NT2/D1 (cell line): ENCODE measurements at regions not wholly inside any gene's neighbourhood (a gene's known extent, or its start where the extent isn't known, plus 50 kb on each side); places are given as distances from the start of the nearest gene placed in this dataset.

ENCODE experiments used
- YY1 ChIP-seq: IDR thresholded peaks from 2 replicates; pipeline ENCODE4 v1.6.1; 2011; ENCODE audit not compliant: insufficient read length, insufficient read depth
- ZNF274 ChIP-seq: IDR thresholded peaks from 2 replicates; pipeline ENCODE4 v1.6.1; 2011; ENCODE audit warnings: mild to moderate bottlenecking, low read depth, low read length

DNA sequence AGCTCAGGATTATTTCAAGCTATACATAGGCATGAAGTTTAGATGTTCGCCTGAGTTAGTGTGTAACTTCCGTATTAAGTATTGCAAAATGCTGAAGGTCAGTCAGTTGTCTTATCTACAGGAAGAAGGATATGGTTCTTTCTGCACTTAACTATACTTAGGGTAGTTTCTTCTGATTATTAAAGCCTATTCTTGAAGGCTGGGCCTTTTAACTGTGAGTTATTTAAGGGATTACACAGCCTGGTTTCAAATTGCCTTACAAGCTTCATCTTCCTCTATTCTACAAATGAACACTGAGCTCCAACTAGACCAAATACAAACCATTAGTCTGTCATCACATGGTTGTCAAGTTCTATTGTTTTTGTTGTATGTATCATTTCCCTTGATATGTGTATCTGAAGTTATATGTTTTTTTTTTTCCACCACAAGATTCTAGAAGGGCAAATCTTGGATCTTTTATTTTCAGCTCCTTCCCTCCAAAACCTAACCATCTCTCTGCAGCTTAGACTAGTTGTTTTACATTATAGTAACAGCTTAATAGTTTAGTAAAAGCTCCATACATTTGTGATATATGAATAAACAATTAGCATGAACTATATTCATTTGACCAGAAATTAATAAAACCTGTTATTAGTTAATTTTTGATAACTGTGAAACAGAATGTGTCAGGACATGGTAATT lies 272.9 kb upstream of the KCNMB2 start:
- TF ChIP-seq ZNF274 (no peak), YY1 (no peak)
